ENCODE measurements at regions not wholly inside any gene's neighbourhood (a gene's known extent, or its start where the extent isn't known, plus 50 kb on each side); places are given as distances from the start of the nearest gene placed in this dataset.

GRCh38 chr1:22248746-22249145 is 105.8 kb upstream of the WNT4 start:
- TF ChIP-seq POLR2AphosphoS5 (IDR thresholded peaks at IDR 0.05; ENCODE audit: low read depth, low read length) (no peak), CTCF (IDR thresholded peaks at IDR 0.05; ENCODE audit: control extremely low read depth in 1 of 3, insufficient read depth in 1 of 3, low read depth in 1 of 3, low read length in 3 of 3) (no peak), EZH2 (IDR thresholded peaks at IDR 0.05; ENCODE audit: low read depth, low read length, severe bottlenecking) (no peak)

Data from H1 (cell line).